ENCODE measurements at regions not wholly inside any gene's neighbourhood (a gene's known extent, or its start where the extent isn't known, plus 50 kb on each side); places are given as distances from the start of the nearest gene placed in this dataset.

- H3K4me1 ChIP-seq: no peaks in the 10 kb centered on the region
- WGBS, 2 donors: 60 to 71% methylated on average over 19 of the region's 19 CpGs
- no peak overlapping the region for H3K27ac ChIP-seq
- TF ChIP-seq CTCF (IDR thresholded peaks at IDR 0.05): no peak
- H3K27me3 ChIP-seq: no peaks in the 10 kb centered on the region
- intact Hi-C loops (cut with DNase I): no loop called here
- H3K36me3 ChIP-seq (replicated peaks in 1 of 2; ENCODE audit: insufficient read depth in 1 of 2, low read depth in 2 of 2): no peaks in the 10 kb centered on the region
- DNase-seq (no peak), ATAC-seq (no peak)
- no peaks in the 10 kb centered on the region for H3K9me3 ChIP-seq
- H3K4me3 ChIP-seq: no peak overlapping the region
Measured at GRCh38 chr12:118649765-118650585, 273.6 kb downstream of the SUDS3 start.

- 76 to 87% methylated on average over 7 of the region's 7 CpGs for WGBS, 2 donors
- Histone ChIP-seq H3K36me3 (replicated peaks in 1 of 2; ENCODE audit: insufficient read depth in 1 of 2, low read depth in 2 of 2) (no peaks in the 10 kb centered on the region), H3K27me3 (no peaks in the 10 kb centered on the region), H3K9me3 (no peaks in the 10 kb centered on the region), H3K4me1 (no peaks in the 10 kb centered on the region), H3K27ac (no peak overlapping the region), H3K4me3 (no peak overlapping the region)
- DNase-seq: no peak
- ATAC-seq: no peak
- intact Hi-C loops (cut with DNase I): no loop called here
- no peak for TF ChIP-seq POLR2A (IDR thresholded peaks at IDR 0.05)
- no peak for TF ChIP-seq CTCF (IDR thresholded peaks at IDR 0.05)
Measured at GRCh38 chr12:118650586-118650960, 274.2 kb downstream of the SUDS3 start.

- no peaks in the 10 kb centered on the region for H3K27me3 ChIP-seq
- intact Hi-C loops (cut with DNase I): no loop called here
- ATAC-seq (no peak), DNase-seq (no peak)
- 40 to 47% methylated on average over 2 of the region's 2 CpGs for WGBS, 2 donors
- H3K9me3 ChIP-seq: no peaks in the 10 kb centered on the region
- TF ChIP-seq POLR2A (IDR thresholded peaks at IDR 0.05) (no peak), CTCF (IDR thresholded peaks at IDR 0.05) (no peak)
- no peak overlapping the region for H3K4me3 ChIP-seq
- H3K27ac ChIP-seq: no peak overlapping the region
- no peaks in the 10 kb centered on the region for H3K4me1 ChIP-seq
- H3K36me3 ChIP-seq (replicated peaks in 1 of 2; ENCODE audit: insufficient read depth in 1 of 2, low read depth in 2 of 2): no peaks in the 10 kb centered on the region
Measured at GRCh38 chr12:118651487-118651886, 275.1 kb downstream of the SUDS3 start.

GRCh38 chr12:118655588-118655987 lies 279.2 kb downstream of the SUDS3 start:
- intact Hi-C loops (cut with DNase I): no loop called here
- WGBS, 2 donors: 43 to 47% methylated on average over 1 of the region's 1 CpG
- no peak for ATAC-seq

More at GRCh38 chr12:118655588-118655987, 279.2 kb downstream of the SUDS3 start:
- no peaks in the 10 kb centered on the region for H3K36me3 ChIP-seq (replicated peaks in 1 of 2; ENCODE audit: insufficient read depth in 1 of 2, low read depth in 2 of 2)
- no peak overlapping the region for H3K27ac ChIP-seq
- no peaks in the 10 kb centered on the region for H3K4me1 ChIP-seq
- H3K9me3 ChIP-seq: no peaks in the 10 kb centered on the region
- no peak for DNase-seq
- no peak for TF ChIP-seq CTCF (IDR thresholded peaks at IDR 0.05)
- no peak for TF ChIP-seq POLR2A (IDR thresholded peaks at IDR 0.05)
- H3K4me3 ChIP-seq: no peak overlapping the region
- H3K27me3 ChIP-seq: no peaks in the 10 kb centered on the region
